Activated T-helper 17 cell treated with anti-CD3 and anti-CD28 coated beads, Interleukin-2, amount 50 U/mL, for 72 hours (primary cell): ENCODE measurements at regions not wholly inside any gene's neighbourhood (a gene's known extent, or its start where the extent isn't known, plus 50 kb on each side); places are given as distances from the start of the nearest gene placed in this dataset.
"Not testable (repeated sequence)": the region's sequence is repeated elsewhere in the genome, so short reads cannot be mapped to it uniquely, and the experiment has no call there.

Experiments used
- ATAC-seq: fragments of 150-1000 bp; cut with Tn5 transposase; replicated peaks from 2 replicates; pipeline ENCODE4 v1.10.0; 2021; ENCODE audit warnings: mild to moderate bottlenecking, moderate library complexity
- H3K27ac Mint-ChIP-seq: one replicate; pipeline ENCODE4 v1.8.0; 2022; ENCODE audit warnings: mixed read lengths
- H3K27me3 Mint-ChIP-seq: one replicate; pipeline ENCODE4 v1.8.0; 2022; ENCODE audit warnings: mixed read lengths
- H3K36me3 Mint-ChIP-seq: one replicate; pipeline ENCODE4 v1.8.0; 2022; ENCODE audit warnings: low read depth, mild to moderate bottlenecking, mixed read lengths
- H3K4me1 Mint-ChIP-seq: one replicate; pipeline ENCODE4 v1.8.0; 2022; ENCODE audit warnings: mixed read lengths
- H3K4me3 Mint-ChIP-seq: one replicate; pipeline ENCODE4 v1.8.0; 2022; ENCODE audit warnings: mild to moderate bottlenecking, mixed read lengths
- H3K9me3 Mint-ChIP-seq: one replicate; pipeline ENCODE4 v1.8.0; 2022; ENCODE audit warnings: mixed read lengths

DNA sequence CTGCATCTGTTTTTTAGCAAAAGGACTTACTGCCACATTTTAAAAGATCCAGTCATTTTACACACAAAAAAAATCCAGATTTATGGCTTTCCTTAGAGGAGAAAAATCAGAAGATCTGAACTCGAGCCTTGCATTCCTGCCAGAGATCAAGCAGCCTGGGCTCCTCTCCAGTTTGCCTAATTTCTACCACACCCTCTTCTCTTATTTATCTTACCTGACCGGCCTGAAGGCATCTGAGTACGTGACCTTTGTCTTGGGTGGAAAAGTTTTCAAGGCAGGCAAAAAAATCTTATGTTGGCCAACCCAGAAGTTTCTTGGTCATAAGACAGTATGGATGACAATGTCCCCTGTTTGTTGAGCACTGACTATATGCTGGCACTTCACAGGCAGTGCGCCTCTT, 60.3 kb downstream of the CHRD start:
- no peak for ATAC-seq
- H3K4me1 Mint-ChIP-seq = no peaks in the 10 kb centered on the region
- peaks cover 3% of the 10 kb centered on the region for H3K9me3 Mint-ChIP-seq
- no peak overlapping the region for H3K4me3 Mint-ChIP-seq
- H3K27ac Mint-ChIP-seq = no peak overlapping the region
- no peaks in the 10 kb centered on the region for H3K36me3 Mint-ChIP-seq
- H3K27me3 Mint-ChIP-seq = peaks cover 16% of the 10 kb centered on the region

GRCh38 chr3:184441202-184441900, 61.5 kb downstream of the CHRD start:
- ATAC-seq = no peak
- H3K9me3 Mint-ChIP-seq = peaks cover 3% of the 10 kb centered on the region
- H3K4me3 Mint-ChIP-seq = no peak overlapping the region
- no peaks in the 10 kb centered on the region for H3K4me1 Mint-ChIP-seq
- H3K27ac Mint-ChIP-seq = no peak overlapping the region
- no peaks in the 10 kb centered on the region for H3K36me3 Mint-ChIP-seq
- peaks cover 16% of the 10 kb centered on the region for H3K27me3 Mint-ChIP-seq

DNA sequence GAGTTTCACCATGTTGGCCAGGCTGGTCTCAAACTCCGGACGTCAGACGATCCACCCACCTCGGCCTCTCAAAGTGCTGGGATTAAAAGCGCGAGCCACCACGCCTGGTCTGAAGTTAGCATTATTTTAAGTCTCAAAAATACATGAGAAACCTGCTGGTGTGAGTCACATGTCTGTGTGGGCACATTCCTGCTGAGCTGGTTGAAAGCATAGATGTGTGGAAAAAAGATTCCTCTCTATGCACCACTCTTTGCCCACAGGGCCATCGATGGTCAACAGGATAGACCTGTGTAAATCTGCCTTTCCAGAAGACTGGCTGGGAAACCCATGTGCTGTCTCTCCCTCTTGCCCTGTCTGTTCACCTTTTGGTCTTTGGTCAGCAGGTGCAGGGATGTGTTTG, 63.5 kb downstream of the CHRD start:
- no peak for ATAC-seq
- Mint-ChIP-seq H3K9me3 (peaks cover 1% of the 10 kb centered on the region), H3K27me3 (peaks cover 9% of the 10 kb centered on the region), H3K4me1 (no peaks in the 10 kb centered on the region), H3K27ac (no peak overlapping the region), H3K4me3 (no peak overlapping the region), H3K36me3 (no peaks in the 10 kb centered on the region)

- Mint-ChIP-seq H3K27me3 (peaks cover 7% of the 10 kb centered on the region), H3K4me1 (no peaks in the 10 kb centered on the region), H3K9me3 (no peaks in the 10 kb centered on the region), H3K27ac (no peak overlapping the region), H3K36me3 (no peaks in the 10 kb centered on the region), H3K4me3 (no peak overlapping the region)
- no peak for ATAC-seq
Measured at GRCh38 chr3:184443831-184444230, 64.0 kb downstream of the CHRD start.

DNA sequence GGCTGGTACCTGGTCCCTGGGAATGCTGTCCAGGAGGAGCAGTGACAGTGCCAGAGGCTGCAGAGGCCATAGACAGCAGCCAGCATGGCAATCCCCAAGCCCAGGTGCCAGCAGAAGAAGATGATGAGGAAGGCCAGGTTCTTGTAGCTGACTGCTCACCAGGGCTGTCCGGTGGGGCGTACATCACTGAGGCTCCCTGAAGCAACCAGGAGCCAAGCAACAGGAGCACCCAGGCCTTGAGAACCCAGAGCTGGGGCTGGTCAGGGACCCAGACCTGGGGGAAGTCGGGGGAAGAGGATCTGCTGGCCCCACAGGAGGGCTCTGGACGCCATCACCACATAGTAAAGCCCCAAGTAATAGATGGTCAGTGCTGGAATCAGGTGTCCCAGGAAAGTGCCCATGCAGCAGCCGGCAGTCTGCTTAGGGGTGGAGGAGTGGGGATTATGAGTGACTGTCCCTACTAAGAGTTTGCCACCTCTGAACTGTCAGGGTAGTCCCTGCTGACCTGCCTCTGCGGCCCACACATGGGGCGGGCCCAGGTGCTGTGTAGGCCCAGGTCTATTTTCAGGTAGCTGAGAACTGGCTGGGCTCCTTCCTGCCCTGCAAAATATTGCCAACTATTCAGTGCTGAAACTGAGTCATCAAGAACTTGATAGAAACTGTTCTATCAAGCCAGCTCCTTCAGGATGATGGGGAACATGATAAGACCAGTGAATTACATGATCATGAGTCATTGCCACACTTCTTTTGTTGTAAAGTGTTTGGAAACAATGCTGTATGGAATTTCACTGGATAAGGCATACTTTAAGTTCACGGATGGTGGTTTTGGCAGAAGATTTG, 68.7 kb downstream of the CHRD start:
- Mint-ChIP-seq H3K27me3 (peaks cover 4% of the 10 kb centered on the region), H3K27ac (no peak overlapping the region), H3K9me3 (no peaks in the 10 kb centered on the region), H3K4me1 (no peaks in the 10 kb centered on the region), H3K36me3 (no peaks in the 10 kb centered on the region), H3K4me3 (no peak overlapping the region)
- no peak for ATAC-seq

- no peak for ATAC-seq
- H3K4me3 Mint-ChIP-seq = no peak overlapping the region
- peaks cover 4% of the 10 kb centered on the region for H3K27me3 Mint-ChIP-seq
- H3K36me3 Mint-ChIP-seq = no peaks in the 10 kb centered on the region
- no peak overlapping the region for H3K27ac Mint-ChIP-seq
- H3K4me1 Mint-ChIP-seq = no peaks in the 10 kb centered on the region
- no peaks in the 10 kb centered on the region for H3K9me3 Mint-ChIP-seq
Measured at GRCh38 chr3:184449161-184449515, 69.3 kb downstream of the CHRD start.

DNA sequence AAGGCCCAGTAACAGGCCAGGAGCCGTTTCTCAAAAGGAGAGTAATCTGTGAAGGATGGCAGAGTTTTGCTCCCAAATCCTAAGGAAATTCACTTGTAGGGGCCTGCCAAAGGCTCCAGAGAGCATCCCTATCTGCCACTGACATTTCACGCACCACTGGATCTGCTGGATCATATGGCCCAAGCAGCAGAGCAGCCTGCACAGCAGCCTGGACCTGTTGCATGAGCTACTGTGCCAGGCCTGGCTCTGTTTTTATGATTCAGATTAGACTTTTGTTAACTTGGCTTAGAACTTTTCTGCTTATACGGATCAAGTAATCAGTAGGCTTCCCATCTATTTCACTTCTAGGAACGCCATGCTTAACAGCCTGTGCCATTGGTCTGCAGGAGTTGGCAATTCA, 70.7 kb downstream of the CHRD start:
- Mint-ChIP-seq H3K27me3 (peaks cover 4% of the 10 kb centered on the region), H3K36me3 (no peaks in the 10 kb centered on the region), H3K9me3 (no peaks in the 10 kb centered on the region), H3K27ac (no peak overlapping the region), H3K4me3 (no peak overlapping the region), H3K4me1 (no peaks in the 10 kb centered on the region)
- ATAC-seq = no peak

DNA sequence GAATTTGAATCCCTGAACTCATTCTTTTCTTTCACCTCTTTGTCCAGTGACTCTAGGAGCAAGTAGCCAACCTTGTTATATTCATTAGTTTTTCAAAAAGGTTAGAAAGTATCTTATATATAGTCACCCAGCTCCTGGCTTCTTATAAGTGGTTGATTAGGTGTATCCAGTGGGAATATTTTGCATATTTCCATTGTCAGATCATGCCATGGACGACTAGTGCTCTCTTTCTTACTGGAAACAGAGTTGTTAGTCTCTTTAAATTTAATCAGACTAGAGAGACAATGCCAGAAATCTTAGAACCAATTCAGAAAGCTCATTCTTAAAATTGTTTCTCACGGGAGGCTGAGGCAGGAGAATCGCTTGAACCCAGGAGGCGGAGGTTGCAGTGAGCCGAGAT, 73.4 kb downstream of the CHRD start:
- H3K4me3 Mint-ChIP-seq = no peak overlapping the region
- no peaks in the 10 kb centered on the region for H3K9me3 Mint-ChIP-seq
- no peak for ATAC-seq
- H3K27me3 Mint-ChIP-seq = peaks cover 9% of the 10 kb centered on the region
- no peaks in the 10 kb centered on the region for H3K36me3 Mint-ChIP-seq
- no peak overlapping the region for H3K27ac Mint-ChIP-seq
- no peaks in the 10 kb centered on the region for H3K4me1 Mint-ChIP-seq

DNA sequence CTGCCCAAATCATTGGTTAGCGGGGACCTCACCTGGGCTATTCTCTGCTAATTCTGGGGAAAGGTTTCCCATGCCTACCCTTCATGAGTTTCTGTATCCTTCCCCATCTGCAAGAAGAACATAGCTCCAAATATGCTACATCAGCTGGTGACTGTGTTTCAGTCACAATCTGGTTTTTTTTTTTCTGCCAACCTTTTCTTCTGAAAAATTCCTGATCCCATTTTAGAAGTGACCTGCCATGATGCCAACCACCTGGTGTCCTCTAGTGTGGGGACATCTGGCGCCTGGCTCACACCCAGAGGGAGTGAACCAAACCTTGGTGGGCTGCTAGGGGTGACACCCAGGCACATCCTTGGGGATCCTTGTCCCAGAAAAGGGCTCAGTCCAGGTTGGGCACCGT, 76.1 kb downstream of the CHRD start:
- Mint-ChIP-seq H3K4me3 (no peak overlapping the region), H3K36me3 (no peaks in the 10 kb centered on the region), H3K4me1 (no peaks in the 10 kb centered on the region), H3K9me3 (no peaks in the 10 kb centered on the region), H3K27me3 (peaks cover 4% of the 10 kb centered on the region), H3K27ac (no peak overlapping the region)
- no peak for ATAC-seq

- no peak overlapping the region for H3K4me3 Mint-ChIP-seq
- no peaks in the 10 kb centered on the region for H3K4me1 Mint-ChIP-seq
- peaks cover 6% of the 10 kb centered on the region for H3K27me3 Mint-ChIP-seq
- ATAC-seq = no peak
- no peak overlapping the region for H3K27ac Mint-ChIP-seq
- no peaks in the 10 kb centered on the region for H3K36me3 Mint-ChIP-seq
- no peaks in the 10 kb centered on the region for H3K9me3 Mint-ChIP-seq
Measured at GRCh38 chr3:184456476-184456875, 76.6 kb downstream of the CHRD start.

- no peak for ATAC-seq
Measured at GRCh38 chr3:184457329-184457728, 77.5 kb downstream of the CHRD start.

DNA sequence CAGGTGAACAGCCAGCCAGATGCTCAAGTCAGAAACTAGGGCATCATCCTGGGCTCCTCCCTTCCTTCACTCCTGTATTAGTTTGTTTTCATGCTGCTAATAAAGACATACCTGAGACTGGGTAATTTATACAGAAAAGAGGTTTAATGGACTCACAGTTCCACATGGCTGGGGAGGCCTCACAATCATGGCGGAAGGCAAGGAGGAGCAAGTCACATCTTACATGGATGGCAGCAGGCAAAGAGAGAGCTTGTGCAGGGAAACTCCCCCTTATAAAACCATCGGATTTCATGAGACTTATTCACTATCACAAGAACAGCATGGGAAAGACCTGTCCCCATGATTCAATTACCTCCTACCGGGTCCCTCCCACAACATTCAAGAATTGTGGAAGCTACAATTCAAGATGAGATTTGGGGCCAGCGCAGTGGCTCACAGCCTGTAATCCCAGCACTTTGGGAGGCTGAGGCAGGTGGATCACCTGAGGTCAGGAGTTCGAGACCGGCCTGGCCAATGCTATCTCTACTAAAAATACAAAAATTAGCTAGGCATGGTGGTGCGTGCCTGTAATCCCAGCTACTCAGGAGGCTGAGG, 78.0 kb downstream of the CHRD start:
- not testable (repeated sequence) for H3K9me3 Mint-ChIP-seq, H3K4me3 Mint-ChIP-seq, H3K27ac Mint-ChIP-seq, H3K36me3 Mint-ChIP-seq, H3K4me1 Mint-ChIP-seq, ATAC-seq
- peaks cover 11% of the 10 kb centered on the region for H3K27me3 Mint-ChIP-seq

More at GRCh38 chr3:184457329-184457728, 77.5 kb downstream of the CHRD start:
- Mint-ChIP-seq H3K36me3 (no peaks in the 10 kb centered on the region), H3K4me3 (no peak overlapping the region), H3K9me3 (no peaks in the 10 kb centered on the region), H3K27ac (no peak overlapping the region), H3K27me3 (peaks cover 11% of the 10 kb centered on the region), H3K4me1 (no peaks in the 10 kb centered on the region)

- Mint-ChIP-seq H3K4me3 (no peak overlapping the region), H3K36me3 (no peaks in the 10 kb centered on the region), H3K27ac (no peak overlapping the region), H3K4me1 (no peaks in the 10 kb centered on the region), H3K9me3 (no peaks in the 10 kb centered on the region), H3K27me3 (peaks cover 12% of the 10 kb centered on the region)
- no peak for ATAC-seq
Measured at GRCh38 chr3:184459355-184459754, 79.5 kb downstream of the CHRD start.

GRCh38 chr3:184460276-184460675, 80.4 kb downstream of the CHRD start:
- no peak overlapping the region for H3K27ac Mint-ChIP-seq
- no peak overlapping the region for H3K4me3 Mint-ChIP-seq
- no peaks in the 10 kb centered on the region for H3K4me1 Mint-ChIP-seq
- peaks cover 18% of the 10 kb centered on the region for H3K27me3 Mint-ChIP-seq
- no peak for ATAC-seq
- H3K36me3 Mint-ChIP-seq = no peaks in the 10 kb centered on the region
- H3K9me3 Mint-ChIP-seq = no peaks in the 10 kb centered on the region

DNA sequence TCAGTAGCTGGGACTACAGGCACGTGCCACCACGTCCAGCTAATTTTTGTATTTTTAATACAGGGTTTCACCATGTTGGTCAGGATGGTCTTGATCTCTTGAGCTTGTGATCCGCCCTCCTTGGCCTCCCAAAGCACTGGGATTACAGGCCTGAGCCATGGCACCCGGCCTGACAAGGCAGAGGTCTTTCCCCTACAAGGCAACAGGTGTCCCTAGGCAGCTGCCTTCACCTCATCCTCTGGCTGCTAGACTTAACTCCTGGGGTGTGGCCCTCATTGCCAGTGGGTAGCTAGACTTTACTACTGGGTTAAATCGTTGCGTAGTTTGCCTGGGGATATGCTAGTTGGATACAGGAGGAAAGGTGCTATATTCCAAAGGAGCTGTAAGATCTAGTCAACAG, 81.4 kb downstream of the CHRD start:
- ATAC-seq = no peak
- H3K4me3 Mint-ChIP-seq = no peak overlapping the region
- no peaks in the 10 kb centered on the region for H3K4me1 Mint-ChIP-seq
- peaks cover 23% of the 10 kb centered on the region for H3K27me3 Mint-ChIP-seq
- H3K36me3 Mint-ChIP-seq = no peaks in the 10 kb centered on the region
- H3K9me3 Mint-ChIP-seq = no peaks in the 10 kb centered on the region
- no peak overlapping the region for H3K27ac Mint-ChIP-seq
